ENCODE measurements at regions not wholly inside any gene's neighbourhood (a gene's known extent, or its start where the extent isn't known, plus 50 kb on each side); places are given as distances from the start of the nearest gene placed in this dataset.
"Not testable (repeated sequence)": the region's sequence is repeated elsewhere in the genome, so short reads cannot be mapped to it uniquely, and the experiment has no call there.

DNA sequence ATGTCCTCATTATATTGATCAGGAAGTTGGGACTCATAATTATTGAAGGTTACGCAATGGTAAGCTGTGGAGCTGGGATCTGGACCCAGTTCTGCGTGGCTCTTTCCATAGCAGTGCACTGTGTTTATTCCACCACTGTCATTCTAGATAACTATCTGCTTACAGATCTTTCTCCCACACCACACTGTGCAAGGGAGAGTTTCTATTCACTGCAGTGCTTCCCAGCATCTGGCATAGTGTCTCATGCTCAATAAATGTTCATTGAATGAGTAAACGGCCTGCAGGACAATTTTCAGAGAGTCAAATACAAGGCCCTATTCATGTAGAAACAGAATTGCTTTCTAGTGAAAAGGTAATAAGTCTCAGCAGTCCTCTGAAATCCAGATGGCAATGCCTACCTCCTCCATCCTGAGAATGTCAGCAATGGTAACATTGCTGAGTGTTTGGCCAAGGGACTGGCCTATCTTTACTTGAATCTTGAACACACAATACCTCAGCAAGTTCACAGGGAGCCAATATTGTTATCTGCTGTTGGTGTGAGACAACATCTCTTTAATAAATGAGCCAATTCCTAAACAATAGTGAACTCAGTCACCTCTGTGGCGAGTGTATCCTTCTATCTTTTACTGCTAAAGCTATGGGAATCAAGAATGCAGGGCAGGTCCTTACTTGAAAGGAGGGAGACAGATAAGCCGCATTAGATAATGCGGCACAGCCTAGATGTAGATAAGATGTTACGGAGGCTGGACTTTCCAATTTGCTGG is 332.4 kb upstream of the PRICKLE1 start:
- intact Hi-C loops (cut with micrococcal nuclease), result no loop called here
- Mint-ChIP-seq H3K27ac (no peak overlapping the region), H3K36me3 (ENCODE audit: low read depth) (no peaks in the 10 kb centered on the region), H3K27me3 (no peaks in the 10 kb centered on the region), H3K4me1 (ENCODE audit: low read depth) (no peaks in the 10 kb centered on the region), H3K9me3 (peaks cover 11% of the 10 kb centered on the region), H3K4me3 (no peak overlapping the region)

GRCh38 chr12:42919691-42920090 is 330.1 kb upstream of the PRICKLE1 start:
- Mint-ChIP-seq H3K27me3 (no peaks in the 10 kb centered on the region), H3K9me3 (no peaks in the 10 kb centered on the region), H3K4me1 (ENCODE audit: low read depth) (no peaks in the 10 kb centered on the region), H3K4me3 (no peak overlapping the region), H3K36me3 (ENCODE audit: low read depth) (no peaks in the 10 kb centered on the region), H3K27ac (no peak overlapping the region)
- intact Hi-C loops (cut with micrococcal nuclease), result no loop called here

DNA sequence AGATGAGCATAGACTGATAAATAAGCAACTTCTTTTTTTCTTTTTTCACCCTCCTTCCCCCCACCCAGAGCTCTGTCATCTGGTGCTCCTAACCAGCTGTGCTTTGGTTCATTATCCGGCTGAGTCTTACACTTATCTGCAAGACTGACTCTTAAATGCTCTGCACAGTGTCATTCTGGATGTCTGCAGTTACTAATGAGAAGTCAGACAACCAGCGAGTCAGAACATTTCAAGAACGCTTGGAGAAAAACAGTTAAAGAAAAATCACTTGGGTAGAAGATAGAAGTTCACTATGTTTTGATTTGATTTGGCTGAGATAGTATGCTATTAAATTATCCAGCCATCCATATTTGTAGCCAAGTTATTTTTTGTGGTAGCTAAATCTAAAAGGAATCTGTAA is 328.9 kb upstream of the PRICKLE1 start:
- no peaks in the 10 kb centered on the region for H3K4me1 Mint-ChIP-seq (ENCODE audit: low read depth)
- no peak overlapping the region for H3K27ac Mint-ChIP-seq
- no peak overlapping the region for H3K4me3 Mint-ChIP-seq
- H3K9me3 Mint-ChIP-seq, result no peaks in the 10 kb centered on the region
- intact Hi-C loops (cut with micrococcal nuclease), result no loop called here
- no peaks in the 10 kb centered on the region for H3K27me3 Mint-ChIP-seq
- H3K36me3 Mint-ChIP-seq (ENCODE audit: low read depth), result no peaks in the 10 kb centered on the region

DNA sequence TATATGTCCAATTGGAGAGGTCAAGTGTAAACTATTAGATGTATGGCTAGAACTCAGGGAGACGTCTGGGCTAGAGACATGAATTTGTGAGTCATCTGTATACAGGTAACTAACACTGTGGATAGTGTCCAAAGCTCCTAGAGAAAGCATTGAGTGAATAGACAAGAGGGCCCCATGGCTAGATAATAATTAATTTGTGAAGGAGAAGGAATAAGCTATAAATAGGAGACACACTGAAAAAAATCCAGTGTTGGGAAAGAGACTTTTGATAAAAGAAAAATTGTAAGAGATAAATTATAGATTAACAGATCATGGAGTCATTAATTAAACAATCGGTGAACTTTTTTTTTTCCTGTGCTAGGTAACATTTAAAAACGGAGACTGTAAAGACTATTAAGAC is 326.6 kb upstream of the PRICKLE1 start:
- intact Hi-C loops (cut with micrococcal nuclease), result no loop called here
- H3K36me3 Mint-ChIP-seq (ENCODE audit: low read depth), result no peaks in the 10 kb centered on the region
- peaks cover 15% of the 10 kb centered on the region for H3K9me3 Mint-ChIP-seq
- no peaks in the 10 kb centered on the region for H3K4me1 Mint-ChIP-seq (ENCODE audit: low read depth)
- H3K27me3 Mint-ChIP-seq, result no peaks in the 10 kb centered on the region
- no peak overlapping the region for H3K4me3 Mint-ChIP-seq
- H3K27ac Mint-ChIP-seq, result no peak overlapping the region

DNA sequence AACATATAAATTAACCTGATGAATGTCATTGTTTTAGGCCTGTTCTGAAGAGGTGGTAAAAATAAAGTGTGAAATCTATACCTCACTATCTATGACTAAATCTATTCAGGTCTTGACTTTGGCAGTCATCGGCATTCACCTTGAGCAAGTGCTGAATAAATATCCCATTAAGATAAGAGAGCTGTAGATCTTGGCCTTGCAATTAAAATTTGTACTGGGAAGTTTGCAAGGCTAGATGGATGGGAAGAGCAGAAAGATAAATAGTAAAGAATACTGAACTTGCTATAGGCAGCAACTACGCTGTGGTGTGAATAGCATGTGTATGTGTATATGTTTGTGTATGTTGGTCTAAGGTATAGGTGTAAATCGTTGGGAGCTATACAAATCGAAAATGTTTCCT is 325.9 kb upstream of the PRICKLE1 start:
- Mint-ChIP-seq H3K27me3 (no peaks in the 10 kb centered on the region), H3K4me3 (no peak overlapping the region), H3K36me3 (ENCODE audit: low read depth) (no peaks in the 10 kb centered on the region), H3K9me3 (peaks cover 22% of the 10 kb centered on the region), H3K4me1 (ENCODE audit: low read depth) (no peaks in the 10 kb centered on the region), H3K27ac (no peak overlapping the region)
- intact Hi-C loops (cut with micrococcal nuclease), result no loop called here

GRCh38 chr12:42912367-42912766 is 322.8 kb upstream of the PRICKLE1 start:
- Mint-ChIP-seq H3K27me3 (no peaks in the 10 kb centered on the region), H3K4me1 (ENCODE audit: low read depth) (no peaks in the 10 kb centered on the region), H3K27ac (no peak overlapping the region), H3K4me3 (no peak overlapping the region), H3K36me3 (ENCODE audit: low read depth) (no peaks in the 10 kb centered on the region), H3K9me3 (peaks cover 43% of the 10 kb centered on the region)
- intact Hi-C loops (cut with micrococcal nuclease), result no loop called here

- Mint-ChIP-seq H3K4me3 (no peak overlapping the region), H3K9me3 (peaks cover 57% of the 10 kb centered on the region), H3K27me3 (no peaks in the 10 kb centered on the region), H3K36me3 (ENCODE audit: low read depth) (no peaks in the 10 kb centered on the region), H3K27ac (no peak overlapping the region), H3K4me1 (ENCODE audit: low read depth) (no peaks in the 10 kb centered on the region)
- intact Hi-C loops (cut with micrococcal nuclease), result no loop called here
These were observed 321.1 kb upstream of the PRICKLE1 start for GRCh38 chr12:42910656-42911055.

GRCh38 chr12:42908712-42909111 is 319.2 kb upstream of the PRICKLE1 start:
- peaks cover 73% of the 10 kb centered on the region for H3K9me3 Mint-ChIP-seq
- H3K36me3 Mint-ChIP-seq (ENCODE audit: low read depth), result no peaks in the 10 kb centered on the region
- no peaks in the 10 kb centered on the region for H3K27me3 Mint-ChIP-seq
- intact Hi-C loops (cut with micrococcal nuclease), result no loop called here
- no peak overlapping the region for H3K27ac Mint-ChIP-seq
- no peaks in the 10 kb centered on the region for H3K4me1 Mint-ChIP-seq (ENCODE audit: low read depth)
- H3K4me3 Mint-ChIP-seq, result no peak overlapping the region

GRCh38 chr12:42906801-42907200 is 317.3 kb upstream of the PRICKLE1 start:
- H3K27ac Mint-ChIP-seq; H3K27me3 Mint-ChIP-seq; intact Hi-C loops (cut with micrococcal nuclease); H3K36me3 Mint-ChIP-seq (ENCODE audit: low read depth); H3K4me1 Mint-ChIP-seq (ENCODE audit: low read depth); H3K4me3 Mint-ChIP-seq: not testable (repeated sequence)
- peaks cover 72% of the 10 kb centered on the region for H3K9me3 Mint-ChIP-seq

DNA sequence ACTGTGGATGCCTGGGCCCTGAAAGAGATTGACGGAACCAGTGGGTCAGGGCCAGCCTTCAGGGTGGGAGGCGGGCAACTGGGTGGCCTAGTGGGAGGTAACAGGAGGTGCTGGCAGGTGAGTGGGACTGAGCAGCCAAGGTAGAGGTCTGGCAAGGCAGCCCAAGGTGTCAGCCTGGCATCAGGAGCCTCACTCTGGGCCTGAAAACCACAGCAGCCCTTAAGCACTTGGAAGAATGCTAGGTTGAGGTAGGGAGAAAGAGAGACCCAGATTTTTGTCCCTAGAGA is 315.8 kb upstream of the PRICKLE1 start:
- Mint-ChIP-seq H3K36me3 (ENCODE audit: low read depth) (no peaks in the 10 kb centered on the region), H3K4me3 (no peak overlapping the region), H3K4me1 (ENCODE audit: low read depth) (no peaks in the 10 kb centered on the region), H3K9me3 (peaks cover 72% of the 10 kb centered on the region), H3K27ac (no peak overlapping the region), H3K27me3 (no peaks in the 10 kb centered on the region)
- intact Hi-C loops (cut with micrococcal nuclease), result no loop called here

- no peaks in the 10 kb centered on the region for H3K4me1 Mint-ChIP-seq (ENCODE audit: low read depth)
- no peak overlapping the region for H3K27ac Mint-ChIP-seq
- no peaks in the 10 kb centered on the region for H3K27me3 Mint-ChIP-seq
- H3K36me3 Mint-ChIP-seq (ENCODE audit: low read depth), result no peaks in the 10 kb centered on the region
- peaks cover 72% of the 10 kb centered on the region for H3K9me3 Mint-ChIP-seq
- intact Hi-C loops (cut with micrococcal nuclease), result no loop called here
- no peak overlapping the region for H3K4me3 Mint-ChIP-seq
These were observed 315.3 kb upstream of the PRICKLE1 start for GRCh38 chr12:42904683-42905418.

DNA sequence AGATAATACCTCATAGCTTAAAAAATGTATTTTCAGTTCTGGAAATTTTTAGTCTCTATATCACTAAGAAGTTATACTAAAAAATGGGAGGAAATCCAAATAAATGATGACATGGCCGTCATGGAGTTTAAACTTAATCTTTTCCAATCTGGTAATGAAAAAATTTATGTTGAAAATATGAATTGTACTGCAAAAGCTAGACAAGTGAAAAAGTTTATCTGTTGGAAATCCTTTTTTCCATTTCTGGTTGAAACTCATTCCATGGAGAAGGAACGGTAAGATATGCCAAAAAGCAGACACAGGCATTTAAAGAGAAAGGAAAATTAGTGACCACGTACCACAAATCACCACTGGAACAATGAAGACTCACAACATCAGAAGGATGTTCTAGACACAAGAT is 314.2 kb upstream of the PRICKLE1 start:
- no peaks in the 10 kb centered on the region for H3K4me1 Mint-ChIP-seq (ENCODE audit: low read depth)

DNA sequence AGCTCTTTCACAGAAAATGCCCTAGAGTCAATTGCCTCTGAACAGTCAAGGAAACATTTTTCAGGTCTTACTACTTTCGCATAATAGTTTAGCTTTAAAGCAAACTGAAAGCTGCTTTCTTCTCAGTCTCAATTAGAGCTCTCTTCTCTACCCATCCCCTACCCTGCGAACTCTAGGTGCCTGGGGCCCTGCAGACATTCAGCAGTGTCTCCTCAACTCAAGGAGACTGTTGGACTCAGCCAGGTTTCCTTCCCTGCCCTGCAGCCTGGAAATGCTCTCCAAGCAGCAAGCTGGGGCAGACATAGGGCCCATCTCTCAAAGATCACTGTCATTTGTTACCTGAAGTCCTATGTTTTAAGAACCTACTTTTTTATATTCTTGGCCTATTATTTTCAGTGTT is 312.5 kb upstream of the PRICKLE1 start:
- no peak overlapping the region for H3K4me3 Mint-ChIP-seq
- H3K36me3 Mint-ChIP-seq (ENCODE audit: low read depth), result no peaks in the 10 kb centered on the region
- H3K27me3 Mint-ChIP-seq, result no peaks in the 10 kb centered on the region
- H3K27ac Mint-ChIP-seq, result no peak overlapping the region
- intact Hi-C loops (cut with micrococcal nuclease), result no loop called here
- peaks cover 74% of the 10 kb centered on the region for H3K9me3 Mint-ChIP-seq
- H3K4me1 Mint-ChIP-seq (ENCODE audit: low read depth), result no peaks in the 10 kb centered on the region

More for the DNA sequence above, 314.2 kb upstream of the PRICKLE1 start:
- Mint-ChIP-seq H3K27ac (no peak overlapping the region), H3K36me3 (ENCODE audit: low read depth) (no peaks in the 10 kb centered on the region), H3K27me3 (no peaks in the 10 kb centered on the region), H3K4me3 (no peak overlapping the region), H3K9me3 (peaks cover 70% of the 10 kb centered on the region)
- intact Hi-C loops (cut with micrococcal nuclease), result no loop called here

- Mint-ChIP-seq H3K36me3 (ENCODE audit: low read depth) (no peaks in the 10 kb centered on the region), H3K4me1 (ENCODE audit: low read depth) (no peaks in the 10 kb centered on the region), H3K27ac (no peak overlapping the region), H3K9me3 (peaks cover 17% of the 10 kb centered on the region), H3K4me3 (no peak overlapping the region), H3K27me3 (no peaks in the 10 kb centered on the region)
- intact Hi-C loops (cut with micrococcal nuclease), result no loop called here
These were observed 304.3 kb upstream of the PRICKLE1 start for GRCh38 chr12:42893803-42894202.

Data from dendritic cell treated with granulocyte-macrophage colony-stimulating factor and Interleukin-4, amounts not matched to agents 40 ng/mL and 50 ng/mL, for 4 days (primary cell).